ENCODE measurements at regions not wholly inside any gene's neighbourhood (a gene's known extent, or its start where the extent isn't known, plus 50 kb on each side); places are given as distances from the start of the nearest gene placed in this dataset.

DNA sequence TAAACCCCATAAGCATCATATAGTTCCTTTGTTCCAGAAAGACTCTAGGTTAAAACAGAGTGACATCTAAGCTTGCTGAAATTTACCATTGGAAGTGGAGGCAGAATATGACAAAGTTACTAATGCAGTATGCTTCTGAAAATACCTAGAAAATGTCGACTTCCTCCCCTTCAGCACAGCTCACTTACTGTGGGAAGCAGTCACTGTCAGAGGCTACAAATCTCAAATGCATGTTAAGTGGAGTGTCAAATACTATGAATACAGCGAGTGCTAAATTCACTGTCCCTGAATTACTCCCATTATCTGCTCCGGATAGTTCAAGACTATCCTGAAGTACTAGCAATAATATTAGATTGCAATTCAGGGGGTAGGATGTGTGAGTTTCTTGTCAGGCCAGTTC is 1454.6 kb downstream of the AACS start:
- TF ChIP-seq, protein P1, sequence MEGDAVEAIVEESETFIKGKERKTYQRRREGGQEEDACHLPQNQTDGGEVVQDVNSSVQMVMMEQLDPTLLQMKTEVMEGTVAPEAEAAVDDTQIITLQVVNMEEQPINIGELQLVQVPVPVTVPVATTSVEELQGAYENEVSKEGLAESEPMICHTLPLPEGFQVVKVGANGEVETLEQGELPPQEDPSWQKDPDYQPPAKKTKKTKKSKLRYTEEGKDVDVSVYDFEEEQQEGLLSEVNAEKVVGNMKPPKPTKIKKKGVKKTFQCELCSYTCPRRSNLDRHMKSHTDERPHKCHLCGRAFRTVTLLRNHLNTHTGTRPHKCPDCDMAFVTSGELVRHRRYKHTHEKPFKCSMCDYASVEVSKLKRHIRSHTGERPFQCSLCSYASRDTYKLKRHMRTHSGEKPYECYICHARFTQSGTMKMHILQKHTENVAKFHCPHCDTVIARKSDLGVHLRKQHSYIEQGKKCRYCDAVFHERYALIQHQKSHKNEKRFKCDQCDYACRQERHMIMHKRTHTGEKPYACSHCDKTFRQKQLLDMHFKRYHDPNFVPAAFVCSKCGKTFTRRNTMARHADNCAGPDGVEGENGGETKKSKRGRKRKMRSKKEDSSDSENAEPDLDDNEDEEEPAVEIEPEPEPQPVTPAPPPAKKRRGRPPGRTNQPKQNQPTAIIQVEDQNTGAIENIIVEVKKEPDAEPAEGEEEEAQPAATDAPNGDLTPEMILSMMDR (IDR thresholded peaks at IDR 0.05; ENCODE audit: insufficient read depth, low read length): no peak
- no peak for TF ChIP-seq GABPA (IDR thresholded peaks at IDR 0.05; ENCODE audit: low read depth)

Measured in HL-60 (cell line).